Lower leg skin (tissue), 3 donors: ENCODE measurements at regions not wholly inside any gene's neighbourhood (a gene's known extent, or its start where the extent isn't known, plus 50 kb on each side); places are given as distances from the start of the nearest gene placed in this dataset.

Experiments
- CTCF ChIP-seq, 3 donors: fragments of 450-650 bp; IDR thresholded peaks; one replicate each; pipeline ENCODE4 v1.5.1; 2016; ENCODE audit warnings: antibody characterized with exemption in 3 of 3, mild to moderate bottlenecking in 3 of 3, moderate library complexity in 2 of 3
- POLR2A ChIP-seq, 2 donors: fragments of 450-650 bp; IDR thresholded peaks; one replicate each; pipeline ENCODE4 v1.6.1; 2016 to 2017; ENCODE audit warnings: antibody characterized with exemption in 2 of 2, mild to moderate bottlenecking in 1 of 2, moderate library complexity in 1 of 2

- no peak for TF ChIP-seq CTCF (IDR thresholded peaks at IDR 0.05)
- TF ChIP-seq POLR2A (IDR thresholded peaks at IDR 0.05) = no peak
Measured at GRCh38 chr2:154577390-154577789, 121.1 kb upstream of the KCNJ3 start.
